GM12892 (cell line): ENCODE measurements at regions not wholly inside any gene's neighbourhood (a gene's known extent, or its start where the extent isn't known, plus 50 kb on each side); places are given as distances from the start of the nearest gene placed in this dataset.
"Not testable (repeated sequence)": the region's sequence is repeated elsewhere in the genome, so short reads cannot be mapped to it uniquely, and the experiment has no call there.

ENCODE experiments used
- POLR2A ChIP-seq: IDR thresholded peaks from 2 replicates; pipeline ENCODE4 v1.6.1; 2011; ENCODE audit warnings: low read depth, low read length, control low read depth
- TAF1 ChIP-seq: IDR thresholded peaks from 2 replicates; pipeline ENCODE4 v1.6.1; 2011; ENCODE audit warnings: low read depth, mild to moderate bottlenecking, control low read depth, low read length, borderline replicate concordance

GRCh38 chr6:22215474-22215873 is 81.4 kb downstream of the PRL start:
- TF ChIP-seq TAF1, POLR2A: not testable (repeated sequence)
